B cell (primary cell): ENCODE measurements at regions not wholly inside any gene's neighbourhood (a gene's known extent, or its start where the extent isn't known, plus 50 kb on each side); places are given as distances from the start of the nearest gene placed in this dataset.

Experiments
- ATAC-seq: fragments of 200-7000 bp; cut with Tn5 transposase; one replicate; pipeline ENCODE4 v1.10.0; 2021; ENCODE audit warnings: low read depth, mild to moderate bottlenecking, moderate number of reproducible peaks, moderate library complexity
- CTCF ChIA-PET: fragments of 350-600 bp; sonication (Branson Sonifier 250); formaldehyde crosslinking; loops from one replicate; lab custom pipeline; 2021; ENCODE audit warnings: antibody characterized with exemption, inconsistent platforms; lab: Charles Lee
- POLR2A ChIA-PET: fragments of 350-600 bp; sonication (Branson Sonifier 250); formaldehyde crosslinking; loops from one replicate; lab custom pipeline; 2021; ENCODE audit warnings: antibody characterized with exemption; lab: Charles Lee
- DNase-seq: peaks from one replicate; pipeline ENCODE4 v3.0.0; 2013
- H2AFZ ChIP-seq: 2 replicates; pipeline ENCODE4 v1.6.1; 2012; ENCODE audit warnings: mild to moderate bottlenecking, low read depth, low read length; ENCODE audit not compliant: insufficient read depth, poor library complexity, severe bottlenecking
- H3K27ac ChIP-seq, 2 donors: 1 replicate in 1 of 2; 2 replicates in 1 of 2; pipeline ENCODE4 v1.5.1; 2012 to 2013; ENCODE audit warnings: low read length in 2 of 2, mild to moderate bottlenecking in 2 of 2, moderate library complexity in 1 of 2
- H3K27me3 ChIP-seq, 4 experiments: fragments of 200-600 bp in 1 of 4; sonication (generic) in 1 of 4; replicated peaks in 1 of 4; 1 replicate in 2 of 4; 2 replicates in 2 of 4; pipeline versions ENCODE4 v1.6.1 to v1.7.0; 2013 to 2016; ENCODE audit warnings: low read length in 3 of 4, mild to moderate bottlenecking in 2 of 4, mixed read lengths in 1 of 4, moderate library complexity in 1 of 4; ENCODE audit not compliant: insufficient read depth in 4 of 4, control insufficient read depth in 3 of 4; ENCODE audit errors: control extremely low read depth in 1 of 4
- H3K36me3 ChIP-seq, 2 experiments: replicated peaks in 1 of 2; 1 replicate in 1 of 2; 2 replicates in 1 of 2; pipeline versions ENCODE4 v1.6.1 to v1.7.1; 2013; ENCODE audit warnings: low read length in 1 of 2; ENCODE audit not compliant: insufficient read depth in 2 of 2, control insufficient read depth in 1 of 2; ENCODE audit errors: control extremely low read depth in 1 of 2, extremely low read depth in 1 of 2
- H3K4me1 ChIP-seq, 2 donors: fragments of 200-600 bp in 1 of 2; sonication (generic) in 1 of 2; 1 replicate in 1 of 2; 2 replicates in 1 of 2; pipeline versions ENCODE4 v1.5.1 to v1.6.1; 2013 to 2017; ENCODE audit warnings: low read length in 2 of 2; ENCODE audit not compliant: control insufficient read depth in 2 of 2, insufficient read depth in 2 of 2
- H3K4me2 ChIP-seq: replicated peaks from 2 replicates; pipeline ENCODE3; 2012; ENCODE audit warnings: mild to moderate bottlenecking, low read depth, low read length; ENCODE audit not compliant: poor library complexity, severe bottlenecking
- H3K4me3 ChIP-seq, 5 experiments: fragments of 200-600 bp in 1 of 5; sonication (generic) in 1 of 5; 1 replicate in 3 of 5; 2 replicates in 2 of 5; pipeline versions ENCODE4 v1.5.1 to v1.7.0; 2011 to 2016; ENCODE audit warnings: low read length in 4 of 5, mild to moderate bottlenecking in 4 of 5, low read depth in 2 of 5, control low read depth in 1 of 5, moderate library complexity in 1 of 5; ENCODE audit not compliant: insufficient read depth in 1 of 5; ENCODE audit errors: control extremely low read depth in 1 of 5, extremely low read depth in 1 of 5
- H3K79me2 ChIP-seq: fragments of 200-600 bp; sonication (generic); one replicate; pipeline ENCODE4 v1.6.0; 2016; ENCODE audit warnings: low read length; ENCODE audit not compliant: control insufficient read depth, insufficient read depth
- H3K9ac ChIP-seq: fragments of 200-600 bp; sonication (generic); 2 replicates; pipeline ENCODE4 v1.6.1; 2017; ENCODE audit warnings: mild to moderate bottlenecking, low read length, moderate library complexity
- H3K9me3 ChIP-seq, 3 donors: one replicate each; pipeline versions ENCODE4 v1.6.1 to v1.7.1; 2013; ENCODE audit warnings: low read length in 2 of 3; ENCODE audit not compliant: control insufficient read depth in 2 of 3, insufficient read depth in 1 of 3; ENCODE audit errors: control extremely low read depth in 1 of 3
- H4K20me1 ChIP-seq: 2 replicates; pipeline ENCODE4 v1.6.0; 2012; ENCODE audit warnings: mild to moderate bottlenecking, low read length; ENCODE audit not compliant: insufficient read depth, control insufficient read depth, poor library complexity, severe bottlenecking
- H3K27ac Mint-ChIP-seq: one replicate; pipeline ENCODE4 v1.8.0; 2021; ENCODE audit warnings: mixed read lengths
- H3K27me3 Mint-ChIP-seq: one replicate; pipeline ENCODE4 v1.8.0; 2021; ENCODE audit warnings: mixed read lengths
- H3K4me1 Mint-ChIP-seq: one replicate; pipeline ENCODE4 v1.8.0; 2021; ENCODE audit warnings: mixed read lengths
- H3K4me3 Mint-ChIP-seq: one replicate; pipeline ENCODE4 v1.8.0; 2021; ENCODE audit warnings: mixed read lengths
- H3K9me3 Mint-ChIP-seq: one replicate; pipeline ENCODE4 v1.8.0; 2022; ENCODE audit warnings: mixed read lengths; ENCODE audit not compliant: insufficient read depth
- EZH2 ChIP-seq: IDR thresholded peaks from 2 replicates; pipeline ENCODE4 v1.6.1; 2012; ENCODE audit warnings: borderline replicate concordance, low read depth, mild to moderate bottlenecking, moderate library complexity, low read length; ENCODE audit not compliant: insufficient read depth, poor library complexity, severe bottlenecking
- WGBS: methylation state at CpG from one replicate; pipeline ENCODE4 v1.1.5; 2013; ENCODE audit warnings: missing lambda C conversion rate; ENCODE audit not compliant: insufficient coverage; 5-methylcytosine and 5-hydroxymethylcytosine counted together
- intact Hi-C: fragments of 100-400 bp; cut with micrococcal nuclease; formaldehyde crosslinking; loops from one replicate; pipeline ENCODE4 v1.10.0; 2022
- TF ChIP-seq, protein P1 (sequence below): fragments of 200-600 bp; IDR thresholded peaks from one replicate; pipeline ENCODE4 v1.8.0; 2022; ENCODE audit warnings: antibody characterized with exemption, mild to moderate bottlenecking

DNA sequence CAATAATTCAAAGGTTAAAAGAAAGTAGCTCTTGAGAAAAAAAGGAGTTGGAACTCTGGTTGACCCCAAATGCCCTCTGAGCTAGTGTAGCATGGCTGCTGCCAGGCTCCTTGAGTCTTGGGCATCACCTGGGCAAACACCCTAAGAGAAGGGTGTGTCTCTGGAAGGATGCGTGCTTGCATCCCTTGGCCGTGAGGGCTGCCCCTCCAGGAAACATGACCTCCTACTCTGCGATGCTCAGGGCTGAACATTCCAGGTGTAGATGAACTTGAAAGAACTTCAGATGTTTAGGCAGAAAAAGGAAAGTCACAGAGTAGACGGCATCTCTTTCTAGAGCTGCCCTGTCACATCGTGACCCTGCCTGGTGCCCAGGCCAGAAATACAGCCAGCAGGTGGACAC, 189.4 kb upstream of the TCERG1L start:
- H3K9ac ChIP-seq = no peak overlapping the region
- TF ChIP-seq, protein P1, sequence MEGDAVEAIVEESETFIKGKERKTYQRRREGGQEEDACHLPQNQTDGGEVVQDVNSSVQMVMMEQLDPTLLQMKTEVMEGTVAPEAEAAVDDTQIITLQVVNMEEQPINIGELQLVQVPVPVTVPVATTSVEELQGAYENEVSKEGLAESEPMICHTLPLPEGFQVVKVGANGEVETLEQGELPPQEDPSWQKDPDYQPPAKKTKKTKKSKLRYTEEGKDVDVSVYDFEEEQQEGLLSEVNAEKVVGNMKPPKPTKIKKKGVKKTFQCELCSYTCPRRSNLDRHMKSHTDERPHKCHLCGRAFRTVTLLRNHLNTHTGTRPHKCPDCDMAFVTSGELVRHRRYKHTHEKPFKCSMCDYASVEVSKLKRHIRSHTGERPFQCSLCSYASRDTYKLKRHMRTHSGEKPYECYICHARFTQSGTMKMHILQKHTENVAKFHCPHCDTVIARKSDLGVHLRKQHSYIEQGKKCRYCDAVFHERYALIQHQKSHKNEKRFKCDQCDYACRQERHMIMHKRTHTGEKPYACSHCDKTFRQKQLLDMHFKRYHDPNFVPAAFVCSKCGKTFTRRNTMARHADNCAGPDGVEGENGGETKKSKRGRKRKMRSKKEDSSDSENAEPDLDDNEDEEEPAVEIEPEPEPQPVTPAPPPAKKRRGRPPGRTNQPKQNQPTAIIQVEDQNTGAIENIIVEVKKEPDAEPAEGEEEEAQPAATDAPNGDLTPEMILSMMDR = no peak
- no peak for TF ChIP-seq EZH2
- H3K4me3 ChIP-seq = no peak overlapping the region
- no peaks in the 10 kb centered on the region for H3K4me1 ChIP-seq
- H3K27me3 Mint-ChIP-seq = no peaks in the 10 kb centered on the region
- H3K9me3 ChIP-seq = peaks cover 3 to 27% (median 12%) of the 10 kb centered on the region in 3 donors
- no peaks in the 10 kb centered on the region for H3K27me3 ChIP-seq
- H3K9me3 Mint-ChIP-seq = peaks cover 8% of the 10 kb centered on the region
- ATAC-seq (no peak), DNase-seq (no peak)
- H3K36me3 ChIP-seq = no peaks in the 10 kb centered on the region
- ChIA-PET POLR2A (no interaction called here), CTCF (no interaction called here)
- H3K4me1 Mint-ChIP-seq = no peaks in the 10 kb centered on the region
- H3K4me3 Mint-ChIP-seq = no peak overlapping the region
- H4K20me1 ChIP-seq = no peaks in the 10 kb centered on the region
- WGBS = 93% methylated on average over 5 of the region's 5 CpGs
- no peak overlapping the region for H3K4me2 ChIP-seq
- no peak overlapping the region for H3K27ac Mint-ChIP-seq
- no peaks in the 10 kb centered on the region for H3K79me2 ChIP-seq
- intact Hi-C loops = no loop called here
- no peak overlapping the region for H3K27ac ChIP-seq
- no peak overlapping the region for H2AFZ ChIP-seq

- no peak for TF ChIP-seq EZH2
- TF ChIP-seq, protein P1 = no peak
- H3K27me3 ChIP-seq = no peaks in the 10 kb centered on the region
- ChIA-PET POLR2A (no interaction called here), CTCF (no interaction called here)
- H3K9me3 ChIP-seq = peaks cover 3 to 20% (median 12%) of the 10 kb centered on the region in 3 donors
- H4K20me1 ChIP-seq = no peaks in the 10 kb centered on the region
- Mint-ChIP-seq H3K27me3 (no peaks in the 10 kb centered on the region), H3K4me3 (no peak overlapping the region), H3K27ac (no peak overlapping the region), H3K9me3 (peaks cover 8% of the 10 kb centered on the region), H3K4me1 (no peaks in the 10 kb centered on the region)
- intact Hi-C loops = no loop called here
- H3K4me1 ChIP-seq = no peaks in the 10 kb centered on the region
- H3K79me2 ChIP-seq = no peaks in the 10 kb centered on the region
- H3K36me3 ChIP-seq = no peaks in the 10 kb centered on the region
- H3K27ac ChIP-seq = no peak overlapping the region
- WGBS = no CpG with 5 or more reads among the region's 2 CpGs
- no peak overlapping the region for H3K4me2 ChIP-seq
- no peak overlapping the region for H2AFZ ChIP-seq
- DNase-seq (no peak), ATAC-seq (no peak)
- no peak overlapping the region for H3K9ac ChIP-seq
- no peak overlapping the region for H3K4me3 ChIP-seq
Measured at GRCh38 chr10:131503992-131504391, 192.5 kb upstream of the TCERG1L start.
